Left ventricle myocardium inferior (tissue), 1 donor: ENCODE measurements at regions not wholly inside any gene's neighbourhood (a gene's known extent, or its start where the extent isn't known, plus 50 kb on each side); places are given as distances from the start of the nearest gene placed in this dataset.

ENCODE experiments used
- DNase-seq: peaks from one replicate; pipeline ENCODE4 v3.0.0-alpha.2; 2020
- H3K27ac ChIP-seq: fragments of 200-600 bp; replicated peaks from 2 replicates; pipeline ENCODE4 v1.8.0; 2021
- H3K27me3 ChIP-seq: fragments of 200-600 bp; 2 replicates; pipeline ENCODE4 v1.8.0; 2021; ENCODE audit warnings: low read depth
- H3K36me3 ChIP-seq: fragments of 200-600 bp; 2 replicates; pipeline ENCODE4 v1.8.0; 2021
- H3K4me1 ChIP-seq: fragments of 200-600 bp; 2 replicates; pipeline ENCODE4 v1.8.0; 2021
- H3K4me3 ChIP-seq: fragments of 200-600 bp; 2 replicates; pipeline ENCODE4 v1.8.0; 2021; ENCODE audit warnings: mild to moderate bottlenecking, moderate library complexity
- H3K9me3 ChIP-seq: fragments of 200-600 bp; replicated peaks from 2 replicates; pipeline ENCODE4 v1.8.0; 2021
- intact Hi-C: fragments of 100-400 bp; cut with micrococcal nuclease; formaldehyde crosslinking; loops from one replicate; pipeline ENCODE4 v1.11.0; 2022
- TF ChIP-seq, protein P1 (sequence below): fragments of 200-600 bp; IDR thresholded peaks from 2 replicates; pipeline ENCODE4 v1.8.0; 2021; ENCODE audit warnings: antibody characterized with exemption, mild to moderate bottlenecking, borderline replicate concordance
- donor health status: DM: no; HTN: yes; CAD: no; lungs with severe emphysema.

DNA sequence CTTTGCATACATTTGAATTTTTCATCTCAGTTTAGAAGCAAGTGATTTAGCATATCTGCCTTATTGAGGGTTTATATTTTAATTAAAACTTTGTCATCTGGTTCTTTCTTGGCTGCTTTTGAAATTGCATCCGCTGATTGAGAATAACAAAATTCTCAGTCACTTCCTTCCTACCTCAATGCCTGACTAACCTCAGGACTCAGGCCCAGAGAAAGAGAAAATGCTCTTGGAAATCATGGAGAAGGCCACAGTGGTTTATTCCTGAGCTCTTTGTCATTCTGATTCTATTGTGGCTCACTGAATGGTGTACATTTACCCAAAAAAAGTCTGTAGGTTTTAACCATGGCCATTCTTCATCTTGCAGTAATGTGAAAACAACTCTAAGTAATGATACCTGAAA is 533.9 kb downstream of the TBL1XR1 start:
- intact Hi-C loops: no loop called here
- TF ChIP-seq, protein P1, sequence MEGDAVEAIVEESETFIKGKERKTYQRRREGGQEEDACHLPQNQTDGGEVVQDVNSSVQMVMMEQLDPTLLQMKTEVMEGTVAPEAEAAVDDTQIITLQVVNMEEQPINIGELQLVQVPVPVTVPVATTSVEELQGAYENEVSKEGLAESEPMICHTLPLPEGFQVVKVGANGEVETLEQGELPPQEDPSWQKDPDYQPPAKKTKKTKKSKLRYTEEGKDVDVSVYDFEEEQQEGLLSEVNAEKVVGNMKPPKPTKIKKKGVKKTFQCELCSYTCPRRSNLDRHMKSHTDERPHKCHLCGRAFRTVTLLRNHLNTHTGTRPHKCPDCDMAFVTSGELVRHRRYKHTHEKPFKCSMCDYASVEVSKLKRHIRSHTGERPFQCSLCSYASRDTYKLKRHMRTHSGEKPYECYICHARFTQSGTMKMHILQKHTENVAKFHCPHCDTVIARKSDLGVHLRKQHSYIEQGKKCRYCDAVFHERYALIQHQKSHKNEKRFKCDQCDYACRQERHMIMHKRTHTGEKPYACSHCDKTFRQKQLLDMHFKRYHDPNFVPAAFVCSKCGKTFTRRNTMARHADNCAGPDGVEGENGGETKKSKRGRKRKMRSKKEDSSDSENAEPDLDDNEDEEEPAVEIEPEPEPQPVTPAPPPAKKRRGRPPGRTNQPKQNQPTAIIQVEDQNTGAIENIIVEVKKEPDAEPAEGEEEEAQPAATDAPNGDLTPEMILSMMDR: no peak
- H3K9me3 ChIP-seq: no peaks in the 10 kb centered on the region

GRCh38 chr3:176661432-176661964 is 535.8 kb downstream of the TBL1XR1 start:
- TF ChIP-seq, protein P1: no peak
- H3K4me3 ChIP-seq: no peak overlapping the region
- H3K9me3 ChIP-seq: no peaks in the 10 kb centered on the region
- H3K36me3 ChIP-seq: no peaks in the 10 kb centered on the region
- no peaks in the 10 kb centered on the region for H3K27me3 ChIP-seq
- no peak for DNase-seq
- H3K4me1 ChIP-seq: peaks cover 7% of the 10 kb centered on the region
- no peak overlapping the region for H3K27ac ChIP-seq
- intact Hi-C loops: no loop called here

More for the DNA sequence above, 533.9 kb downstream of the TBL1XR1 start:
- Histone ChIP-seq H3K36me3 (no peaks in the 10 kb centered on the region), H3K27ac (no peak overlapping the region), H3K4me3 (no peak overlapping the region), H3K4me1 (peaks cover 7% of the 10 kb centered on the region), H3K27me3 (no peaks in the 10 kb centered on the region)
- no peak for DNase-seq

DNA sequence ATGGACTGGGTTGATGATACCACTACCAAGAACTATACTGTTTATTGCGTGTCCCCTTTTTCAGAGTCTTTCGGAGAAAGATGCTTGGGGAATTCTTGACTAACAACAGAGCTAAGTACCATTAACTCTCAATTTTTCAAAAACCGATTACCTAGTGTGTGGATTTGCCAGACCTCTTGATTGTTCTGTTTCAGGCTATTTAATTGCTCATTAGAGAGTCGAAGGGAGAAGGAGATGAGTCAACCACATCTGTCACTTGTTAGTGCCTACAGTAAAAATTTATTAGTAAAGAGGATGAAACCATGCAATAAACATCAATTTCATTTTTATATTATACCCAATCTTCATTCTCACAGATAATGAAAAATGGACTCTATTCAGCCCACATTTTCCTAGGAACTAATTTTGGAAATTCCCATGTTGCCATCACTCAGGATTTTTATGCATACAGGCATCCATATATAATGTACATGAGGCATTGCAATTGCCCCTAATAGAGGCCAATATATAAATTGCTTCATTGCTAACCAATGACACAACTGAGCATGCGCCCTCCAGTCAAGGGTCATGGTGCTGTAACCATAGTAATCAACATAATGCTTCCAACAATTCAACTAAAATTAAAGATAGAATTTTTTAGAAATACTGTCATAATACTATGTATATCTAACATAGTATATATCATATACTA is 541.7 kb downstream of the TBL1XR1 start:
- H3K4me3 ChIP-seq: no peak overlapping the region
- no peaks in the 10 kb centered on the region for H3K9me3 ChIP-seq
- no peaks in the 10 kb centered on the region for H3K27me3 ChIP-seq
- intact Hi-C loops: no loop called here
- TF ChIP-seq, protein P1: no peak
- no peak overlapping the region for H3K27ac ChIP-seq
- no peak for DNase-seq
- H3K36me3 ChIP-seq: no peaks in the 10 kb centered on the region
- no peaks in the 10 kb centered on the region for H3K4me1 ChIP-seq

DNA sequence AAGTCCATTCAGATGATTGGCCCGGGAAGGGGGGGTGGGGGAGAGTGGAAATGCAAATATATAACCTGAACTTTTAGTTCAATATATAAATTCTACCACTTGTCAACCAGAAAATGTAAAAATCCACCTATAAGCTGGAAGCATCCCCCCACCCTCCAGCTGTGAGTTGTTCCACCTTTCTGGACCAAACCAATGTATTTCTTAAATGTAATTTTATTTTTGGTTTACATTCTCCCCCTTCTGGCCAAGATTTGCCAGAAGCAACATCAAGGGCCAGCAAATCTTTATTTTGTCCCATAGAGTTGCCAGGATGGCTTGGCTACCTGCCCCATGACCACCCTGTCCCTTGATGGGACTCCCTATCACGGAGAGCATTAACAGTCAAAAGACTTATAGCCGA is 545.7 kb downstream of the TBL1XR1 start:
- intact Hi-C loops: no loop called here
- TF ChIP-seq, protein P1: no peak
- no peaks in the 10 kb centered on the region for H3K36me3 ChIP-seq

DNA sequence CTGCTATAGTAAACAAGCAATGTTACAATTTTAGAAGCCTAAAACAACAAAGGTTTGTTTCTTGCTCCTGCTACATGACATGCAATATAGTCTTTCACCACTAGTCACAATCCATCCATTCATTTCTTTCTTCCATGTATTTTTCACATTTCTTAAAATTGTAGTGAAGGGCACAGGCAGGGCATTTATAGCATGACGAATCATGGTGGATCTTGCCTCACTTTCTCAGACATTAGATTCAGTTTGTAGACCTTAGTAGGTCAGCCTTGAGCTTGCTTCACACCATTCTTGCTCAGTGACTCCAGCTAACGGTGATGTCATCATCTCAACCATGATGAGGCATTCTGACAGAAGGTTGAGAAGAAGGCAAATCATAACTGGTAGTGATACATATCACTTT is 546.8 kb downstream of the TBL1XR1 start:
- H3K4me3 ChIP-seq: no peak overlapping the region
- DNase-seq: no peak
- no peaks in the 10 kb centered on the region for H3K27me3 ChIP-seq
- TF ChIP-seq, protein P1: no peak
- no peaks in the 10 kb centered on the region for H3K36me3 ChIP-seq
- no peak overlapping the region for H3K27ac ChIP-seq
- intact Hi-C loops: no loop called here
- H3K4me1 ChIP-seq: no peaks in the 10 kb centered on the region
- H3K9me3 ChIP-seq: no peaks in the 10 kb centered on the region

More for the DNA sequence above, 545.7 kb downstream of the TBL1XR1 start:
- Histone ChIP-seq H3K4me1 (no peaks in the 10 kb centered on the region), H3K27ac (no peak overlapping the region), H3K27me3 (no peaks in the 10 kb centered on the region), H3K9me3 (no peaks in the 10 kb centered on the region), H3K4me3 (no peak overlapping the region)
- no peak for DNase-seq
